Right ventricle myocardium superior (tissue), 1 donor: ENCODE measurements at regions not wholly inside any gene's neighbourhood (a gene's known extent, or its start where the extent isn't known, plus 50 kb on each side); places are given as distances from the start of the nearest gene placed in this dataset.

ENCODE experiments used
- ATAC-seq: fragments of 200-7000 bp; cut with Tn5 transposase; one replicate; pipeline ENCODE4 v1.9.1; 2020; ENCODE audit warnings: mild to moderate bottlenecking; ENCODE audit not compliant: poor library complexity
- DNase-seq: peaks from one replicate; pipeline ENCODE4 v3.0.0-alpha.2; 2020
- intact Hi-C: fragments of 100-400 bp; cut with DNase I; formaldehyde crosslinking; loops from one replicate; pipeline ENCODE4 v1.11.2; 2022
- donor health status: DM: no; HTN: yes; CAD: no; lungs with severe emphysema.

- intact Hi-C loops: no loop called here
- DNase-seq (no peak), ATAC-seq (no peak)
Measured at GRCh38 chr3:106746286-106746685, 631.0 kb upstream of the CCDC54 start.

DNA sequence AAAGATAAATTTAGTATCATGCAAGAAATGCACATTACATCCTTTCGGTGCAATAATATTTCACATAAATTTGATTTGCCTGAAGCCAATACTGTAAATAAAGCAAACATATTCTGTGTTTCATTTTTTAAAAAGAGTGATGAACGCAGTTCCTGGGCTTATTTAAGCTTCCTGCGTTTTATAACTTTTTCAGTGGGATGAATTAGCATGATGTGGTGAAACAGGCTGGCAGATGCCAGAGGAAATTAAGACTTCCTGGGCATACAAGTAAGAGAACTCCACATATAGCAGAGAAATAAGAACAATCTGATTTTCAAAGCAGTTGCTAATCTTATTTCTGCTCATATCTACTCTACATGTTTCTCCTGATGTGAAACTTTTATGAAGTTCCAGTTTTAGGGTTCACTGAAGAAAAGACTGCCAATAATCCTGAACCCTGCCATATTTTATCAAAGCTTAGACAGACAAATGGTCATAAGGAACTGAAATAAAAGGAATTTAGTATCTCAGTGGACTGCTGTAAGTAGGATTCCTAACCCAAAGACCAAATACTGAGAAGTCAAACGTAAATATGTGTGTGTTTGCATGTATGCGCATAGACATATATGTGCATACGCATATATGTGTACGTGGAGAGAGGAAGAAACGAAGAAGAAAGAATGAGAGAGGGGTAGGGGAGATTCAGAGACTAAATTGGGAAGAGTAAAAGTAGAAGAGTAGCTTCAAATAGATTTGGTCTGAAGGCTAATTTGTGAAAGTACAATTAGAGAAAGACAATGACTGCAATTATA lies 628.6 kb upstream of the CCDC54 start:
- intact Hi-C loops: no loop called here
- ATAC-seq: no peak
- no peak for DNase-seq

- ATAC-seq: no peak
- no peak for DNase-seq
- intact Hi-C loops: no loop called here
Measured at GRCh38 chr3:106750092-106750491, 627.1 kb upstream of the CCDC54 start.

DNA sequence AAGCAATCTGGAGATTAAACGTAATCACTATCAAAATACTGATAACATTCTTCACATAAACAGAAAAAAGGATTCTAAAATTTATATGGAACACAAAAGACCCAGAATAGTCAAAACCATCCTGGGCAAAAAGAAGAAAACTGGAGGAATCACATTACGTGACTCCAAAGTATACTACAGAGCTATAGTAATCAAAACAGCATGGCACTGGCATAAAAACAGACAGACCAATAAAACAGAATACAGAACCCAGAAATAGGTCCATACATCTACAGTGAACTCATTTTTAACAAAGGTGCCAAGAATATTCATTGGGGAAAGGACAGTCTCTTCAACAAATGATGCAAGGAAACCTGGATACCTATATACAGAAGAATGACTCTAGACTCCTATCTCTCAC lies 621.9 kb upstream of the CCDC54 start:
- intact Hi-C loops: no loop called here
- DNase-seq (no peak), ATAC-seq (no peak)

DNA sequence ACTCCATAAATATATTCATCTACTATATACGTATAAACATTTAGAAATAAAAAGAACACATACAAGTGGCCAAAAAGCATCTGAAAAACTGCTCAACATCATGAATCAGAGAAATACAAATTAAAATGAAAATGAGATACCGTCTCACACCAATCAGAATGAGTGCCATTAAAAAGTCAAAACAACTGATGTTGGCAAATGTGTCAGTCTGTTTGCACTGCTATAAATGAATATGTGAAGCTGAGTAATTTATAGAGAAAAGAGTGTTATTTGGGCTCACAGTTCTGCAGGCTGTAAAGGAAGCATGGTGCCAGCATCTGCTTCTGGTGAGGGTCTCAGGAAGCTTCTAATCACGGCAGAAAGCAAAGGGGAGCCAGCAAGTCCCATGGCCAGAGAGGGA lies 620.3 kb upstream of the CCDC54 start:
- intact Hi-C loops: no loop called here
- ATAC-seq: no peak
- no peak for DNase-seq

- intact Hi-C loops: no loop called here
- no peak for DNase-seq
- ATAC-seq: no peak
Measured at GRCh38 chr3:106758459-106758858, 618.8 kb upstream of the CCDC54 start.

DNA sequence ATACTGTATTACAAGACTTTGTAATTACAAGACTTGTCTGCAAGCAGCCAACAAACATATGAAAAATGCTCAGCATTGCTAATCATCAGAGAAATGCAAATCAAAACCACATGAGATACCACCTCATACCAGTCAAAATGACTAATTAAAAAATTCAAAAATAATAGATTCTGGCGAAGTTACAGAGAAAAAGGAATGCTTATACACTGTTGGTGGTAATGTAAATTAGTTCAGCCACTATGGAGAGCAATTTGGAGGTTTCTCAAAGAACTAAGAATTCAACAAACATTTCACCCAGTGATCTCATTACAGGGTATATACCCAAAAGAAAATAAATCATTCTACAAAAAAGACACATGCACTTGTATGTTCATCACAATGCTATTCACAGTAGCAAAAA lies 617.5 kb upstream of the CCDC54 start:
- DNase-seq (no peak), ATAC-seq (no peak)
- intact Hi-C loops: no loop called here

GRCh38 chr3:106765342-106765741 lies 611.9 kb upstream of the CCDC54 start:
- intact Hi-C loops: no loop called here
- ATAC-seq (no peak), DNase-seq (no peak)

- ATAC-seq: no peak
- DNase-seq: no peak
- intact Hi-C loops: no loop called here
Measured at GRCh38 chr3:106768941-106769480, 608.2 kb upstream of the CCDC54 start.

- ATAC-seq (no peak), DNase-seq (no peak)
- intact Hi-C loops: no loop called here
Measured at GRCh38 chr3:106773795-106774194, 603.4 kb upstream of the CCDC54 start.

- no peak for ATAC-seq
- intact Hi-C loops: no loop called here
- no peak for DNase-seq
Measured at GRCh38 chr3:106783231-106783630, 594.0 kb upstream of the CCDC54 start.

- DNase-seq (no peak), ATAC-seq (no peak)
- intact Hi-C loops: no loop called here
Measured at GRCh38 chr3:106789276-106789675, 588.0 kb upstream of the CCDC54 start.

GRCh38 chr3:106792716-106793115 lies 584.5 kb upstream of the CCDC54 start:
- intact Hi-C loops: no loop called here
- DNase-seq (no peak), ATAC-seq (no peak)

- DNase-seq: no peak
- ATAC-seq: no peak
- intact Hi-C loops: no loop called here
Measured at GRCh38 chr3:106794442-106794841, 582.8 kb upstream of the CCDC54 start.

DNA sequence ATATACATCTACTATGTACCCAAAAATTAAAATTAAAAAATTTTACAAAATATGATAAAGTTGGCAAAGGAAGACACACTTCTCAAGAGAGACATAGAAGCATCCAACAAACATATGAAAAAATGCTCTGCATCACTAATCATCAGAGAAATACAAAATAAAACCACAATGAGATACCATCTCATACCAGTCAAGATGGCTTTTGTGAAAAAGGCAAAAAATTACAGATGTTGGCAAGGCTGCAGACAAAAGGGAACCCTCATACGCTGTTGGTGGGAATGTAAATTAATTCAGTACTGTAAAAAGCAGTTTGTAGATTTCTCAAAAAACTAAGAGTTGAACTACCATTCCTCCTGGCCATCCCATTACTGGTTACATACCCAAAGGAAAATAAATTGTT lies 581.7 kb upstream of the CCDC54 start:
- DNase-seq (no peak), ATAC-seq (no peak)
- intact Hi-C loops: no loop called here

DNA sequence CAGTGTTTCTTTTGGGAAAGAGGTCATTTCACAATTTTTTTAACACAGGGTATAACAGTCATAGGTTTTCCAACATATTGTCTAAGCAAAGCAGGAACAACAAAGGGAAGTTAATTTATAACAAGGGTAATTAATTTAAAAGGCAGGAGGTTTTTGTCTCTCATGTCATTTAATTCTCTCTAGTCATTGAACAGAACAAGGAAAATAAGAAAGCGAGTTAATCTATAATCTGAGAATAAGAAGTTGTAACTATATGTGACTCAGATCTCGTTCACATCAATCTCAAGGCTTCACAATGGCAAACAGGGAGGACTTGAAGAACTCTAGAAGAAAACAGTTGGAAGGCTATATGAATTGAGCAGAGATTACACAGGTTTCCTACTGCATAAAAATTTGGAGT lies 579.8 kb upstream of the CCDC54 start:
- DNase-seq: no peak
- intact Hi-C loops: no loop called here
- ATAC-seq: no peak

DNA sequence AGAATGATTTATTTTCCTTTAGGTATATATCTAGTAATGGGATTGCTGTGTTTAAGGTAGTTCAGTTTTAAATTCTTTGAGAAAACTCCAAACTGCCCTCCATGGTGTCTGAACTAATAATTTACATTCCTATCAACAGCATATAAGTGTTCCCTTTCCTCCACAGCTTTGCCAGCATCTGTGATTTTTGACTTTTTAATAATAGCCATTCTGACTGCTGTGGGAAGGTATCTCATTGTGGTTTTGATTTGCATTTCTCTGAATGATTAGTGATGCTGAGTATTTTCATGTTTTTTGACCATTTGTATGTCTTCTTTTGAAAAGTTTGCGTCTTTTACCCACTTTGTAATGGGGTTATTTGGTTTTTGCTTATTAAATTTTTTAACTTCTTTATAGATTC lies 571.6 kb upstream of the CCDC54 start:
- intact Hi-C loops: no loop called here
- DNase-seq (no peak), ATAC-seq (no peak)

DNA sequence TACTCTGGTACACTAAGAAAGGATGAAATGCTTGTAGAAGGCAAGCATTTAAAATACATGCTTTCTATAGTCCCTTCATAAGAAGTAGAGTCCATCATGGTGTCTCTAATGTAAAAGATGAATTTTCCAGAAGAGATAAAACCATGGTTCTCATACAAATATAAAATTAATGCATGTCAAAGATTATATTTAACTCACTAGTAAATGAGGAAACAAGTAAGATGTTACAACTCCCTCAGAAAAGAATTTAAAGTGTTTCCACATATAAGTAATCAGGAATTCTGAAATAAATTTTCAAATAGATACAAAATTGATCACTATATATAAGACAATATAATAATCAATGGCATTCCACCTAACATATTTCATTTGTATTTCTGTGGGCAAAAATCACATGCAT lies 570.3 kb upstream of the CCDC54 start:
- no peak for DNase-seq
- no peak for ATAC-seq
- intact Hi-C loops: no loop called here

- ATAC-seq: no peak
- DNase-seq: no peak
- intact Hi-C loops: no loop called here
Measured at GRCh38 chr3:106809041-106809440, 568.2 kb upstream of the CCDC54 start.

GRCh38 chr3:106809623-106810299 lies 567.5 kb upstream of the CCDC54 start:
- no peak for DNase-seq
- ATAC-seq: no peak

More at GRCh38 chr3:106809623-106810299, 567.5 kb upstream of the CCDC54 start:
- intact Hi-C loops: no loop called here
